Osteoblast (primary cell): ENCODE measurements at regions not wholly inside any gene's neighbourhood (a gene's known extent, or its start where the extent isn't known, plus 50 kb on each side); places are given as distances from the start of the nearest gene placed in this dataset.

Experiments
- DNase-seq: peaks from one replicate; pipeline ENCODE4 v3.0.0; 2011; ENCODE audit warnings: low spot score, mixed read lengths; ENCODE audit not compliant: insufficient read length; ENCODE audit errors: missing footprints
- H2AFZ ChIP-seq: 2 replicates; pipeline ENCODE4 v1.6.0; 2011; ENCODE audit warnings: mild to moderate bottlenecking, low read length
- H3K27ac ChIP-seq: 2 replicates; pipeline ENCODE4 v1.5.1; 2011; ENCODE audit warnings: mild to moderate bottlenecking, low read depth, low read length, moderate library complexity
- H3K27me3 ChIP-seq: 2 replicates; pipeline ENCODE4 v1.6.0; 2012; ENCODE audit warnings: mild to moderate bottlenecking, control low read depth, inconsistent platforms, low read length, moderate library complexity; ENCODE audit not compliant: insufficient read depth
- H3K36me3 ChIP-seq: 2 replicates; pipeline ENCODE4 v1.5.1; 2011; ENCODE audit warnings: mild to moderate bottlenecking, low read length, control low read depth, moderate library complexity; ENCODE audit not compliant: insufficient read depth
- H3K4me1 ChIP-seq: 2 replicates; pipeline ENCODE4 v1.5.1; 2011; ENCODE audit warnings: mild to moderate bottlenecking, low read length, control low read depth, moderate library complexity; ENCODE audit not compliant: insufficient read depth
- H3K4me2 ChIP-seq: 2 replicates; pipeline ENCODE4 v1.6.0; 2011; ENCODE audit warnings: mild to moderate bottlenecking, low read length; ENCODE audit not compliant: insufficient read depth
- H3K4me3 ChIP-seq: fragments of 200-600 bp; sonication (generic); 3 replicates; pipeline ENCODE4 v1.5.1; 2012; ENCODE audit warnings: mild to moderate bottlenecking, low read length, inconsistent platforms; ENCODE audit not compliant: insufficient read depth
- H3K79me2 ChIP-seq: 2 replicates; pipeline ENCODE4 v1.6.0; 2012; ENCODE audit warnings: mild to moderate bottlenecking, low read length, control low read depth, inconsistent platforms; ENCODE audit not compliant: insufficient read depth
- H3K9me3 ChIP-seq: 2 replicates; pipeline ENCODE4 v1.5.1; 2011; ENCODE audit warnings: low read depth, low read length, control low read depth
- H4K20me1 ChIP-seq: 2 replicates; pipeline ENCODE4 v1.6.0; 2012; ENCODE audit warnings: mild to moderate bottlenecking, low read length, control low read depth; ENCODE audit not compliant: insufficient read depth
- TF ChIP-seq, protein P1 (sequence below): IDR thresholded peaks from 2 replicates; pipeline ENCODE4 v1.5.1; 2011; ENCODE audit warnings: mild to moderate bottlenecking, low read depth, low read length, moderate library complexity; ENCODE audit errors: extremely low read depth

DNA sequence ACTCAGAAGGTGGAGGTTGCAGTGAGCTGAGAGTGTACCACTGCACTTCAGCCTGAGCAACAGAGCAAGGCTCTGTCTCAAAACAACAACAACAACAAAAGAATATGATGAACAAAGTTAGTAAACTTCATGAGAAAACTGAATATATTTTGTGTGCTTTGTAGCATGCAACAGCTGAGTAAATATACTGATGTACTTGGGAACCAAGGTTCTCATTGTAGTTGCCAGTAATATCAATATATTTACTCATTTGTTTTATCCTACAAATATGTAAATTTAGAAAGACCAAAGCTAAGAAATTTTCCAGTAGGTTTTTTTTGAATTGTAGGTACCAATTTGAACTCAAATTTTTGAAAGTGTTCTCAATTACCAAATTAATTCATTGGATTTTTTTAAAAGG lies 127.2 kb downstream of the IPO8 start:
- Histone ChIP-seq H3K4me3 (no peak overlapping the region), H3K79me2 (no peaks in the 10 kb centered on the region), H2AFZ (no peak overlapping the region), H3K36me3 (no peaks in the 10 kb centered on the region), H3K27ac (no peak overlapping the region), H3K9me3 (no peaks in the 10 kb centered on the region), H3K4me2 (no peak overlapping the region), H4K20me1 (no peaks in the 10 kb centered on the region), H3K4me1 (no peaks in the 10 kb centered on the region), H3K27me3 (peaks cover 3% of the 10 kb centered on the region)
- no peak for DNase-seq
- TF ChIP-seq, protein P1, sequence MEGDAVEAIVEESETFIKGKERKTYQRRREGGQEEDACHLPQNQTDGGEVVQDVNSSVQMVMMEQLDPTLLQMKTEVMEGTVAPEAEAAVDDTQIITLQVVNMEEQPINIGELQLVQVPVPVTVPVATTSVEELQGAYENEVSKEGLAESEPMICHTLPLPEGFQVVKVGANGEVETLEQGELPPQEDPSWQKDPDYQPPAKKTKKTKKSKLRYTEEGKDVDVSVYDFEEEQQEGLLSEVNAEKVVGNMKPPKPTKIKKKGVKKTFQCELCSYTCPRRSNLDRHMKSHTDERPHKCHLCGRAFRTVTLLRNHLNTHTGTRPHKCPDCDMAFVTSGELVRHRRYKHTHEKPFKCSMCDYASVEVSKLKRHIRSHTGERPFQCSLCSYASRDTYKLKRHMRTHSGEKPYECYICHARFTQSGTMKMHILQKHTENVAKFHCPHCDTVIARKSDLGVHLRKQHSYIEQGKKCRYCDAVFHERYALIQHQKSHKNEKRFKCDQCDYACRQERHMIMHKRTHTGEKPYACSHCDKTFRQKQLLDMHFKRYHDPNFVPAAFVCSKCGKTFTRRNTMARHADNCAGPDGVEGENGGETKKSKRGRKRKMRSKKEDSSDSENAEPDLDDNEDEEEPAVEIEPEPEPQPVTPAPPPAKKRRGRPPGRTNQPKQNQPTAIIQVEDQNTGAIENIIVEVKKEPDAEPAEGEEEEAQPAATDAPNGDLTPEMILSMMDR: no peak

DNA sequence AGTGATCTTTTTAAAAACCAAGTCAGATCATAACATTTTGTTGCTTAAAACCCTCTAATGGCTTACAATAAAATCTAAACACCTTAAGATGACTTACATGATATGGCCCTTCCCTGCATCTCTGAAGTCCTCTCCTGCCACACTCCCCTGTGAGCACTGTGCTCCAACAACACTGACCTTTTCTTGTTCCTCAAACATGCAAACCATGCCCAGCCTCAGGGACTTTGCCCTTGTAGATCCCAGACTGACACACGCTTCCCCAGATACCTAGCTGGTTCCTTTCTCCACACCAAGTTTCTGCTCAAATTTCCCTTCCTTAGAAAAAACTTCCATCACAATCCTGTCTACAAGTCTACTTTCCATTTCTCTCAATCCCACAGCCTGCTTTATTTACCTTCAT lies 128.6 kb downstream of the IPO8 start:
- no peaks in the 10 kb centered on the region for H3K79me2 ChIP-seq
- peaks cover 3% of the 10 kb centered on the region for H3K27me3 ChIP-seq
- H3K4me3 ChIP-seq: no peak overlapping the region
- no peak overlapping the region for H3K27ac ChIP-seq
- no peaks in the 10 kb centered on the region for H3K36me3 ChIP-seq
- H3K9me3 ChIP-seq: no peaks in the 10 kb centered on the region
- no peak overlapping the region for H3K4me2 ChIP-seq
- DNase-seq: no peak
- no peaks in the 10 kb centered on the region for H4K20me1 ChIP-seq
- no peaks in the 10 kb centered on the region for H3K4me1 ChIP-seq
- TF ChIP-seq, protein P1: no peak
- no peak overlapping the region for H2AFZ ChIP-seq

- TF ChIP-seq, protein P1: no peak
- Histone ChIP-seq H3K27ac (no peak overlapping the region), H4K20me1 (no peaks in the 10 kb centered on the region), H3K79me2 (no peaks in the 10 kb centered on the region), H3K4me3 (no peak overlapping the region), H2AFZ (no peak overlapping the region), H3K36me3 (no peaks in the 10 kb centered on the region), H3K4me2 (no peak overlapping the region), H3K4me1 (no peaks in the 10 kb centered on the region), H3K9me3 (no peaks in the 10 kb centered on the region), H3K27me3 (peaks cover 3% of the 10 kb centered on the region)
- DNase-seq: no peak
These were observed 131.3 kb downstream of the IPO8 start for GRCh38 chr12:30564394-30564793.

DNA sequence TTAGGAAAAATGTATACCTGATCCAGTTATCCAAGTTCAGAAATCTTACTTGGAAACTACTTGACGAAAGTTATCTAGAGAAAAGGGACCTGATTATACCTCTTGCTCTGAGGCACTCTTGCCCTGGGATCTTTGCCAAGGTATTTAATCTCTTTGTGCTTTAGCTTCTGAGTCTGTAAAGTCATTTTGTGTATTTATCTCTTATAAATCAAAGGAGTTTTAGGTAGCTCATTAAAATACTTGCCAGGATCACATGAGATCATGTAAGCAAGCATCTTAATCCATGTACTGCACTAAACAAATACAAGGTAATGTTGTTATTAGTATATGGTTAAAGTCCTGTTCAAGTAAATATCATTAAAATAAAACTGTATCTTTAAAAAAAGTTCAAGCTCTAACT lies 147.5 kb downstream of the IPO8 start:
- Histone ChIP-seq H3K4me3 (no peak overlapping the region), H3K27ac (no peak overlapping the region), H4K20me1 (no peaks in the 10 kb centered on the region), H3K4me2 (no peak overlapping the region), H3K27me3 (no peaks in the 10 kb centered on the region), H3K36me3 (no peaks in the 10 kb centered on the region), H3K4me1 (no peaks in the 10 kb centered on the region), H3K79me2 (no peaks in the 10 kb centered on the region), H2AFZ (no peak overlapping the region), H3K9me3 (no peaks in the 10 kb centered on the region)
- no peak for DNase-seq
- TF ChIP-seq, protein P1: no peak
